HepG2 (cell line): ENCODE measurements at regions not wholly inside any gene's neighbourhood (a gene's known extent, or its start where the extent isn't known, plus 50 kb on each side); places are given as distances from the start of the nearest gene placed in this dataset.

Experiments
- ATAC-seq: fragments of 200-7000 bp; cut with Tn5 transposase; 3 replicates; pipeline ENCODE4 v1.9.1; 2020; ENCODE audit warnings: mild to moderate bottlenecking, moderate library complexity
- BruUV-seq: library from RNA; stranded (reverse); fragments of 400-500 nt; replicated peaks from 2 replicates; lab custom pipeline; 2021; lab: Mats Ljungman, UMichigan
- CTCF ChIA-PET: fragments of 300-600 bp; formaldehyde crosslinking; extraction: SDS; loops from one replicate; lab custom pipeline; 2021; ENCODE audit warnings: low total read pairs, inconsistent platforms, low intra/inter-chr PET ratio; lab: Yijun Ruan, JAX
- POLR2A ChIA-PET: fragments of 350-600 bp; sonication (Branson Sonifier 250); formaldehyde crosslinking; loops from one replicate; lab custom pipeline; 2020; ENCODE audit warnings: antibody characterized with exemption, inconsistent platforms; lab: Yijun Ruan, JAX
- DNase-seq: peaks from one replicate; pipeline ENCODE4 v3.0.0-alpha.2; 2015; ENCODE audit warnings: low spot score
- FAIRE-seq: peaks from 3 replicates; lab custom pipeline; 2011; peaks lifted over from hg19 to GRCh38; lab: Jason Lieb, UNC
- H2AFZ ChIP-seq: one replicate; pipeline ENCODE4 v1.6.1; 2011; ENCODE audit warnings: low read length, inconsistent platforms
- H3K27ac ChIP-seq: fragments of 300-600 bp; 3 replicates; pipeline ENCODE4 v1.8.0; 2011; ENCODE audit warnings: mixed run types, mild to moderate bottlenecking, mixed read lengths, low read length, inconsistent platforms; ENCODE audit not compliant: insufficient read depth; ENCODE audit errors: extremely low read length
- H3K27me3 ChIP-seq, 2 experiments: fragments of 200-600 bp in 1 of 2; 2 replicates in 1 of 2; 3 replicates in 1 of 2; pipeline versions ENCODE4 v1.6.0 to v1.8.0; 2011; ENCODE audit warnings: low read length in 2 of 2, mild to moderate bottlenecking in 2 of 2, moderate library complexity in 2 of 2, inconsistent platforms in 1 of 2; ENCODE audit not compliant: insufficient read depth in 2 of 2, control insufficient read depth in 1 of 2
- H3K36me3 ChIP-seq, 2 experiments: fragments of 200-600 bp in 1 of 2; replicated peaks in 1 of 2; 2 replicates in 1 of 2; 3 replicates in 1 of 2; pipeline versions ENCODE4 v1.5.1 to v1.8.0; 2011; ENCODE audit warnings: low read length in 2 of 2, inconsistent platforms in 1 of 2; ENCODE audit not compliant: insufficient read depth in 2 of 2, control insufficient read depth in 1 of 2
- H3K4me1 ChIP-seq: 2 replicates; pipeline ENCODE4 v1.5.1; 2012; ENCODE audit warnings: low read length, inconsistent platforms; ENCODE audit not compliant: insufficient read depth
- H3K4me2 ChIP-seq: 2 replicates; pipeline ENCODE4 v1.6.0; 2011; ENCODE audit warnings: low read depth, low read length, inconsistent platforms
- H3K4me3 ChIP-seq, 3 experiments: fragments of 200-600 bp in 1 of 3; sonication (generic), shearing (Covaris generic) in 1 of 3; replicated peaks in 1 of 3; 2 replicates each; pipeline ENCODE4 v1.5.1; 2011 to 2016; ENCODE audit warnings: low read length in 3 of 3, inconsistent platforms in 2 of 3, low read depth in 2 of 3, mild to moderate bottlenecking in 2 of 3, control low read depth in 1 of 3, mixed read lengths in 1 of 3; ENCODE audit not compliant: insufficient read depth in 1 of 3
- H3K79me2 ChIP-seq: one replicate; pipeline ENCODE4 v1.6.1; 2011; ENCODE audit warnings: low read length, inconsistent platforms; ENCODE audit not compliant: insufficient read depth
- H3K9ac ChIP-seq: 2 replicates; pipeline ENCODE4 v1.6.0; 2011; ENCODE audit warnings: mild to moderate bottlenecking, low read depth, low read length, inconsistent platforms; ENCODE audit not compliant: insufficient read depth
- H3K9me3 ChIP-seq: 2 replicates; pipeline ENCODE4 v1.5.1; 2012; ENCODE audit warnings: mild to moderate bottlenecking, low read length
- H4K20me1 ChIP-seq: 2 replicates; pipeline ENCODE4 v1.6.0; 2011; ENCODE audit warnings: inconsistent platforms, mild to moderate bottlenecking, low read length, moderate library complexity; ENCODE audit not compliant: insufficient read depth
- HNF4A ChIP-seq: sonication (generic); formaldehyde crosslinking; IDR thresholded peaks from 2 replicates; pipeline ENCODE4 v1.4.0; 2020; ENCODE audit warnings: missing genetic modification reagents
- LCORL ChIP-seq, 2 experiments: fragments of 450-650 bp in 1 of 2; sonication (generic) in 1 of 2; formaldehyde crosslinking in 1 of 2; IDR thresholded peaks; 2 replicates each; pipeline versions ENCODE4 v1.5.0 to v1.6.1; 2017 to 2020; ENCODE audit warnings: antibody characterized with exemption in 1 of 2, missing genetic modification reagents in 1 of 2
- ZNF800 ChIP-seq: sonication (generic); formaldehyde crosslinking; IDR thresholded peaks from 2 replicates; pipeline ENCODE4 v1.4.0; 2020; ENCODE audit warnings: missing genetic modification reagents
- WGBS: methylation state at CpG from one replicate; pipeline ENCODE4 v1.1.6; 2017; ENCODE audit warnings: low lambda C conversion rate; 5-methylcytosine and 5-hydroxymethylcytosine counted together
- in situ Hi-C: cut with HindIII; loops from 2 replicates; pipeline ENCODE4 v1.10.0; 2017; ENCODE audit warnings: low pct_unique_long_range_greater_than_20kb; ENCODE audit not compliant: extremely low pct_ligation_motif_present
- intact Hi-C: fragments of 100-400 bp; cut with micrococcal nuclease; formaldehyde crosslinking; loops from one replicate; pipeline ENCODE4 v1.10.0; 2022; ENCODE audit not compliant: unreplicated experiment
- TF ChIP-seq, protein P1 (sequence below): fragments of 450-650 bp; IDR thresholded peaks from 2 replicates; pipeline ENCODE4 v1.6.1; 2017; ENCODE audit warnings: mild to moderate bottlenecking
- TF ChIP-seq, protein P2 (sequence below): sonication (generic); formaldehyde crosslinking; IDR thresholded peaks from 2 replicates; pipeline ENCODE4 v1.8.0; 2022; ENCODE audit warnings: missing genetic modification reagents, mild to moderate bottlenecking, borderline replicate concordance

DNA sequence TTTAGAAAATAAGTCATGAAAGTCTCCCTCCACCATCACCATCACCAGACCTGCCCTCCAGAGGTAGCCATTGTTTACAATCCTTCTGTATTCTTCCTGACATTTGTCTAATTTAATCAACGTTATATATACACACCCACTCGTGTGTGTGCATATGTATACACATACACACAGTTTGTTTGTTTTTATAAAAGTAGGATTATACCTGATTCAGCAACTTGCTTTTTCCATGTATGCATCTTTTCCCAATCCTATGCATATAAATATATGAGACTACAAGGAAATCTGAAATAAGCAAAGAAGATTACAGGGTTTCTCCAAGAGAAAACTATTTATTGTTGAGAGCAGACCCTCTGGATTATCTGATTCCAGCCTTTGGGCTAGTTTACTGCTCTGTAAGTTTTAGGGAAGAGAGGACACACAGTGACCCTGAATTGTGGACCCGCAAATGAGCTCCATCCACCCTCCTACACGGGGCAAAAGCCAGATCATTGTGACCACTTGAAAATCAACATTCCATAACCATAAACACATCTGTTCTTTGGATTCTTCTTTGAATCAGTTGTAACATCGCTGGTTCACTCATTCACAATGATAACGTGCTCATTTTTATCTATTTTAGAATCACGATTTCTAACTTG lies 104.3 kb downstream of the CPN2 start:
- Histone ChIP-seq H3K9ac (no peak overlapping the region), H3K27me3 (peaks cover 5 to 42% of the 10 kb centered on the region in 2 experiments), H3K36me3 (no peaks in the 10 kb centered on the region), H3K9me3 (no peaks in the 10 kb centered on the region), H2AFZ (no peak overlapping the region), H3K27ac (peak overlapping the region; percentile 42), H3K79me2 (no peaks in the 10 kb centered on the region), H3K4me1 (peaks cover 59% of the 10 kb centered on the region), H3K4me2 (no peak overlapping the region), H3K4me3 (no peak overlapping the region), H4K20me1 (no peaks in the 10 kb centered on the region)
- CTCF ChIA-PET, result no interaction called here
- TF ChIP-seq HNF4A (CRISPR knock-in tag), result 0 out of 2 replicates have a peak, but pooled peaks have one; percentile 14
- TF ChIP-seq, protein P1, sequence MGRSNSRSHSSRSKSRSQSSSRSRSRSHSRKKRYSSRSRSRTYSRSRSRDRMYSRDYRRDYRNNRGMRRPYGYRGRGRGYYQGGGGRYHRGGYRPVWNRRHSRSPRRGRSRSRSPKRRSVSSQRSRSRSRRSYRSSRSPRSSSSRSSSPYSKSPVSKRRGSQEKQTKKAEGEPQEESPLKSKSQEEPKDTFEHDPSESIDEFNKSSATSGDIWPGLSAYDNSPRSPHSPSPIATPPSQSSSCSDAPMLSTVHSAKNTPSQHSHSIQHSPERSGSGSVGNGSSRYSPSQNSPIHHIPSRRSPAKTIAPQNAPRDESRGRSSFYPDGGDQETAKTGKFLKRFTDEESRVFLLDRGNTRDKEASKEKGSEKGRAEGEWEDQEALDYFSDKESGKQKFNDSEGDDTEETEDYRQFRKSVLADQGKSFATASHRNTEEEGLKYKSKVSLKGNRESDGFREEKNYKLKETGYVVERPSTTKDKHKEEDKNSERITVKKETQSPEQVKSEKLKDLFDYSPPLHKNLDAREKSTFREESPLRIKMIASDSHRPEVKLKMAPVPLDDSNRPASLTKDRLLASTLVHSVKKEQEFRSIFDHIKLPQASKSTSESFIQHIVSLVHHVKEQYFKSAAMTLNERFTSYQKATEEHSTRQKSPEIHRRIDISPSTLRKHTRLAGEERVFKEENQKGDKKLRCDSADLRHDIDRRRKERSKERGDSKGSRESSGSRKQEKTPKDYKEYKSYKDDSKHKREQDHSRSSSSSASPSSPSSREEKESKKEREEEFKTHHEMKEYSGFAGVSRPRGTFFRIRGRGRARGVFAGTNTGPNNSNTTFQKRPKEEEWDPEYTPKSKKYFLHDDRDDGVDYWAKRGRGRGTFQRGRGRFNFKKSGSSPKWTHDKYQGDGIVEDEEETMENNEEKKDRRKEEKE, result no peak
- WGBS, result under 1% methylated on average over 6 of the region's 7 CpGs
- in situ Hi-C loops, result no loop called here
- DNase-seq (no peak), ATAC-seq (peak; percentile 14; the same call in 2 of the 3 replicates), FAIRE-seq (no peak)
- intact Hi-C loops, result no loop called here
- POLR2A ChIA-PET, result no interaction called here
- BruUV-seq, result no TSS peak

DNA sequence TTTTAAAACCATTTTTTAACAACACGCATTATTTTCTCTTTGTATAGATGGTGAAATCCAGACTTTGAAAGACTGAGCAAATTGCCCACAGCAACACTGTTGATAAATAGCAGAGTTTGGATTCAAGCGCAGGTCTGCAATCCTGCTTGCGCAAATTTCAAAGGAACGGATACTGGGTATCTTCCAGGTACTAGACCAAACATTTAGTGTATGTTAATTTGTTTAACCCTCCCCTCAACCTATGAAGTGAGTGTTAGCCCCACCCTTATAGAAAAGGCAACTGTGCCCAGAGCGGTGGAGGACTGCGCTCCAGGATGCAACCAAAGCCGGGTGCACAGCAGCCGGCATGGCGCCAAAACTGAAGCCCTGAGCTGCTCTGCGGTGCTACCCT lies 103.8 kb downstream of the CPN2 start:
- H3K4me1 ChIP-seq, result peaks cover 63% of the 10 kb centered on the region
- no peaks in the 10 kb centered on the region for H3K9me3 ChIP-seq
- peak overlapping the region; percentile 42 for H3K27ac ChIP-seq
- no peak overlapping the region for H2AFZ ChIP-seq
- TF ChIP-seq, protein P2, sequence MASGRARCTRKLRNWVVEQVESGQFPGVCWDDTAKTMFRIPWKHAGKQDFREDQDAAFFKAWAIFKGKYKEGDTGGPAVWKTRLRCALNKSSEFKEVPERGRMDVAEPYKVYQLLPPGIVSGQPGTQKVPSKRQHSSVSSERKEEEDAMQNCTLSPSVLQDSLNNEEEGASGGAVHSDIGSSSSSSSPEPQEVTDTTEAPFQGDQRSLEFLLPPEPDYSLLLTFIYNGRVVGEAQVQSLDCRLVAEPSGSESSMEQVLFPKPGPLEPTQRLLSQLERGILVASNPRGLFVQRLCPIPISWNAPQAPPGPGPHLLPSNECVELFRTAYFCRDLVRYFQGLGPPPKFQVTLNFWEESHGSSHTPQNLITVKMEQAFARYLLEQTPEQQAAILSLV (CRISPR knock-in tag), result no peak
- TF ChIP-seq LCORL (IDR thresholded peaks at IDR 0.05) (no peak), LCORL (CRISPR knock-in tag; IDR thresholded peaks at IDR 0.05) (peak; percentile 39; the same call in 1 of the 2 replicates), ZNF800 (0 out of 2 replicates have a peak, but pooled peaks have one; percentile 41)
- WGBS, result 3% methylated on average over 10 of the region's 10 CpGs
- ChIA-PET POLR2A (no interaction called here), CTCF (no interaction called here)
- H4K20me1 ChIP-seq, result no peaks in the 10 kb centered on the region
- intact Hi-C loops, result no loop called here
- peak; percentile 66 for ATAC-seq
- in situ Hi-C loops, result no loop called here
- DNase-seq, result no peak
- no peaks in the 10 kb centered on the region for H3K36me3 ChIP-seq
- H3K9ac ChIP-seq, result no peak overlapping the region
- peaks cover 5 to 47% of the 10 kb centered on the region in 2 experiments for H3K27me3 ChIP-seq
- H3K4me3 ChIP-seq, result no peak overlapping the region
- FAIRE-seq, result no peak
- BruUV-seq, result no TSS peak
- no peaks in the 10 kb centered on the region for H3K79me2 ChIP-seq
- peak overlapping the region; percentile 42 for H3K4me2 ChIP-seq
